Vagina (tissue), 2 donors: ENCODE measurements at regions not wholly inside any gene's neighbourhood (a gene's known extent, or its start where the extent isn't known, plus 50 kb on each side); places are given as distances from the start of the nearest gene placed in this dataset.

Source experiments
- POLR2A ChIP-seq, 2 donors: fragments of 450-650 bp; IDR thresholded peaks; one replicate each; pipeline ENCODE4 v1.6.1; 2017; ENCODE audit warnings: antibody characterized with exemption in 2 of 2, mild to moderate bottlenecking in 2 of 2, moderate library complexity in 2 of 2
- POLR2AphosphoS5 ChIP-seq, 2 donors: sonication (generic); formaldehyde crosslinking; IDR thresholded peaks; one replicate each; pipeline ENCODE4 v1.9.0; 2017; ENCODE audit warnings: antibody characterized with exemption in 2 of 2, mild to moderate bottlenecking in 2 of 2, low read depth in 1 of 2; ENCODE audit not compliant: insufficient read depth in 1 of 2
- TF ChIP-seq, protein P1 (sequence below), 3 experiments: fragments of 450-650 bp in 2 of 3; fragments of 200-600 bp in 1 of 3; sonication (generic) in 1 of 3; IDR thresholded peaks; one replicate each; pipeline ENCODE4 v1.5.1; 2017 to 2019; ENCODE audit warnings: antibody characterized with exemption in 3 of 3, mild to moderate bottlenecking in 2 of 3, moderate library complexity in 2 of 3

DNA sequence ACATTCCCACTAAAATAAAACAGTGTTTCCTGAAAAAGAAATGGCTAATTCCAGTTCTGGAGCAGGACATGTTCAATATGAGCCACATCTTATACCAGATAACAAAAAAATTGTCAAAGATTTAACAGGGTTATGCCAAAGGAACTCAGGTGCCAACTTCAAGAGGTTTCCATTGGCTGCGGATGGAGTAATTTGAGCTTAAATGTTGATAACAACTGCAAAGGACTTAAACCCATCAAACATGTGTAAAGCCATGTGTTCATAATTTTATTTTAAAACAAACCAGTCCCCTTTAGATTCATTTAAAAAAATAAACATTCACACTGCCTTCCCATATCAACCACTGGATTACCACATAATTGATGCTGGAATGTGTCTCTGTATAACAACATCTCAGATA is 156.4 kb upstream of the PCDH18 start:
- TF ChIP-seq, protein P1, sequence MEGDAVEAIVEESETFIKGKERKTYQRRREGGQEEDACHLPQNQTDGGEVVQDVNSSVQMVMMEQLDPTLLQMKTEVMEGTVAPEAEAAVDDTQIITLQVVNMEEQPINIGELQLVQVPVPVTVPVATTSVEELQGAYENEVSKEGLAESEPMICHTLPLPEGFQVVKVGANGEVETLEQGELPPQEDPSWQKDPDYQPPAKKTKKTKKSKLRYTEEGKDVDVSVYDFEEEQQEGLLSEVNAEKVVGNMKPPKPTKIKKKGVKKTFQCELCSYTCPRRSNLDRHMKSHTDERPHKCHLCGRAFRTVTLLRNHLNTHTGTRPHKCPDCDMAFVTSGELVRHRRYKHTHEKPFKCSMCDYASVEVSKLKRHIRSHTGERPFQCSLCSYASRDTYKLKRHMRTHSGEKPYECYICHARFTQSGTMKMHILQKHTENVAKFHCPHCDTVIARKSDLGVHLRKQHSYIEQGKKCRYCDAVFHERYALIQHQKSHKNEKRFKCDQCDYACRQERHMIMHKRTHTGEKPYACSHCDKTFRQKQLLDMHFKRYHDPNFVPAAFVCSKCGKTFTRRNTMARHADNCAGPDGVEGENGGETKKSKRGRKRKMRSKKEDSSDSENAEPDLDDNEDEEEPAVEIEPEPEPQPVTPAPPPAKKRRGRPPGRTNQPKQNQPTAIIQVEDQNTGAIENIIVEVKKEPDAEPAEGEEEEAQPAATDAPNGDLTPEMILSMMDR (IDR thresholded peaks at IDR 0.05), result no peak
- TF ChIP-seq POLR2AphosphoS5 (IDR thresholded peaks at IDR 0.05; ENCODE audit: insufficient read depth in 1 of 2, low read depth in 1 of 2) (no peak), POLR2A (IDR thresholded peaks at IDR 0.05) (no peak)
